Effector memory CD4-positive, alpha-beta T cell (primary cell): ENCODE measurements at regions not wholly inside any gene's neighbourhood (a gene's known extent, or its start where the extent isn't known, plus 50 kb on each side); places are given as distances from the start of the nearest gene placed in this dataset.

Source experiments
- DNase-seq, 3 donors: peaks; one replicate each; pipeline ENCODE4 v3.0.0-alpha.2; 2020
- H3K27ac ChIP-seq: 2 replicates; pipeline ENCODE4 v1.7.0; 2013; ENCODE audit warnings: mild to moderate bottlenecking, low read length, moderate library complexity; ENCODE audit not compliant: insufficient read depth, poor library complexity, severe bottlenecking
- H3K27me3 ChIP-seq: replicated peaks from 2 replicates; pipeline ENCODE4 v1.7.0; 2013; ENCODE audit warnings: mild to moderate bottlenecking, low read length; ENCODE audit not compliant: insufficient read depth, control insufficient read depth, poor library complexity, severe bottlenecking
- H3K36me3 ChIP-seq: 2 replicates; pipeline ENCODE4 v1.7.0; 2013; ENCODE audit warnings: mild to moderate bottlenecking, low read length, moderate library complexity; ENCODE audit not compliant: control insufficient read depth, insufficient read depth
- H3K4me1 ChIP-seq: 2 replicates; pipeline ENCODE4 v1.7.0; 2013; ENCODE audit warnings: low read length, mild to moderate bottlenecking; ENCODE audit not compliant: control insufficient read depth, insufficient read depth, poor library complexity, severe bottlenecking
- H3K4me3 ChIP-seq: 2 replicates; pipeline ENCODE4 v1.7.0; 2013; ENCODE audit warnings: low read length, low read depth, mild to moderate bottlenecking; ENCODE audit not compliant: insufficient read depth, poor library complexity, severe bottlenecking
- H3K9me3 ChIP-seq: 2 replicates; pipeline ENCODE4 v1.7.0; 2013; ENCODE audit warnings: mild to moderate bottlenecking, low read length, moderate library complexity; ENCODE audit not compliant: control insufficient read depth

DNA sequence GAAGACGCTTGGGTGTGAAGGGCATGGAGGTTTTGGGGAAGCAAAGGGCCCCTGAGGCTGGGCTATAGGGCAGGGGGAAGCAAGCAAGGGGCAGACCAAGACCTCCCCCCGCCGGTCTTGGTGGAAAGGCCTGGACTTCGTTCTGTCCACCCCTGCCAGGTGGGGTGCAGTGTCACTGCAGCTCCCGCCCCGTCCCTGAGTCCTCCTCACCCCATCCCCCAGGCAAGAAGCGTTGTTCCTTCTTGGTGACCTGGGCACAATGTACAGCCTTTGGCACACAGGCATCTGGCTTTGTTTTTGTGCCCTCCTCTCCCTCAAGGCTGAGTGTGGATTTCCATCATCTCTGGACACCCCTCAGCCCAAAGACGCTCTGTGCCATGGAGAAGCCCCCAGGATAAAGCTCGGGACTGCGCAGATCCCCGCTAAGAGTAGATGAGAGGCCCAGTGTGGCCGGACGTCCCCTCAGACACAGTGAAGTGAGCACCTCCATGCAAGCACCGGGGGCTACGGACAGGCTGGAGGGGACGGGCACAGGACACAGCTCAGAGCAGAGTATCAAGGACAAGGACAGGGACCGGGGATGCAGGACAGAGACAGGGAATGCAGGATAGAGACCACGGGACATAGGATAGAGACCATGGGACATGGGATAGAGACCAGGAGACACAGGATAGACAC, 89.4 kb upstream of the ACTRT2 start:
- Histone ChIP-seq H3K9me3 (no peaks in the 10 kb centered on the region), H3K4me3 (no peak overlapping the region), H3K4me1 (no peaks in the 10 kb centered on the region), H3K27ac (no peak overlapping the region), H3K27me3 (no peaks in the 10 kb centered on the region), H3K36me3 (no peaks in the 10 kb centered on the region)
- DNase-seq, result no peak

DNA sequence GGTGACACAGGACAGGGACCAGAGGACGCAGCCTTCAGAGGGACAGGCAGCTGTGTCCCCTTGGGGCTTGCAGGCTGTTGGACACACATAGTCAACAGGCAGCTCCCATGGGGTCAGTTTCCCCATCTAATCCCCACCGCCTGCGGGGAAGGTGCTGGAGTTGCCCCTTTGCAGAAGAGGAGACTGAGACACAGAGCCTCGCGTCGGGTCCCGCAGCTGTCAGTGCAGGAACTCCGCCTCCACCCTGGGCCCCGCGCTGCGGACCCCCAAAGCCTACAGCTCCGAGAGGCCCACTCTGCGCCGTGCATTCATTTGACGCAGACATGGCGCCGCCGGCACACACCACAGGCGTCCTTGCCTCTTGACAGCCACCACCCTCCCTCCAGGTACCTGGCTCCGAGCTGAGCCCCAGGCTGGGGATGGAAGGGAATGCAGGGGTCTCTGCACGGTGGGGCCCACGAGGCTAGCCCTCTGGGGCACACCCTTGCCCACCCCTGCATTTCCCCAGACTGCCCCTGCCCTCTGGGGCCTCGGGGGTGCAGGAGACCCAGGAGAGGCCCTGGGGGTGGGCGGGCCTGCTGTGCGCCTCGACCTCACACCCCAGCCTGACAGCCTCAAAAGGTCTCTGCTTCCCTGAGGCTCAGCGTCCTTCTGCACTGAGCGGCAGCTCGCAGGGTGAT, 88.5 kb upstream of the ACTRT2 start:
- no peaks in the 10 kb centered on the region for H3K36me3 ChIP-seq
- no peak overlapping the region for H3K27ac ChIP-seq
- DNase-seq, result no peak
- no peaks in the 10 kb centered on the region for H3K9me3 ChIP-seq
- H3K4me3 ChIP-seq, result no peak overlapping the region
- H3K27me3 ChIP-seq, result no peaks in the 10 kb centered on the region
- H3K4me1 ChIP-seq, result no peaks in the 10 kb centered on the region

DNA sequence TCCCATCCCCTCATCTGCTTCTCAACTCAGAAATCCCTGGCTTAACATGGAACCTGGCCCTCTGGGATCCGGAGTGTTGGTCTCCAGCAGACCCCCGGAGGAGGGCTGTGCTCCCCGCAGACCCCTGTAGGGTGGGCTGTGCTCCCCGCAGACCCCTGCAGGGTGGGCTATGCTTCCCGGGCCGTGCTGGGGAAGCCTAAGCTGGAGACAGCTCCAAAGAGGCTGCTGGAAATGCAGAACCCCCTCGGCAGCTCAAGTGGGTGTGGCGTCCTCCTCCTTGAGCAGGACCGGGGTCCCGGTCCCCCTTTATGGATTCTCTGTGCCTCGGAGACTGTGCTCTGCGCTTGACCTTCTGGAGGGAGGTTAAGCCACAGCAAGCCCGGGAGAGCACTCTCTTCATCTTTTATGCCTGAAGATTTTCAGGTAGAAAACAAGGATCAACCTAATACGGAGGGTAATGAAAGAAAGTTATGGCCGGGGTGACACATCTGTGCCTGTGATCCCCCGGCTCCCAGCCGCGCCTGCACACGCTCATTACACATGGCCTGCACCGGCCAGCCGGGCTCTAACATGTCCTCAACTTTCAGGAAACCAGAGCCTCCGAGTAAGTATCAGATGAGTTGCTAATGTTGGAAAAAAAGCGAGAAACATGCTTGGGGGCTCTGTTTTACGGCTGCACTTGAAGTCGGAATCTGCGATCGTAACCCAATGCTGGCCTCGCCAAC, 87.7 kb upstream of the ACTRT2 start:
- Histone ChIP-seq H3K9me3 (no peaks in the 10 kb centered on the region), H3K4me1 (no peaks in the 10 kb centered on the region), H3K36me3 (no peaks in the 10 kb centered on the region), H3K27ac (no peak overlapping the region), H3K4me3 (no peak overlapping the region), H3K27me3 (no peaks in the 10 kb centered on the region)
- no peak for DNase-seq

DNA sequence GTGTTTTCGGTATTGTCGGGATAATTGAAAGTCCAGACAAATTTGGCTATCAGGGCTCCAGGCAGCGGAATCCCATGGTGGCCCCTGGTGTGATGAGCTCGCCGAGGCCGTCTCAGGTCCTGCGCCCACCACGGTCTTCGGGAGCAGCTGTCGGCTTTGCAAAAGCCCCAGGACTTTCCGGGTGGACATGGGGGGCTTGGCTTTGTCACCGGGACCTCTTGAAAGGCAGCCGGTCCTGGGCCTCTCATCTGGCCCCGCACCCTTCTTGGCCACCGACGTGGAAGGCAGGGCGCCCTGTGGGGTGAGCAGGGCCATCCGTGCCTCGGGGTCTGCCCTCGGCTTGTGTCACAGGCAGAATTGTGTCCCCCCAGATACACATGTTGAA, 87.1 kb upstream of the ACTRT2 start:
- no peak overlapping the region for H3K27ac ChIP-seq
- no peak for DNase-seq
- H3K4me3 ChIP-seq, result no peak overlapping the region
- no peaks in the 10 kb centered on the region for H3K36me3 ChIP-seq
- H3K9me3 ChIP-seq, result no peaks in the 10 kb centered on the region
- no peaks in the 10 kb centered on the region for H3K4me1 ChIP-seq
- H3K27me3 ChIP-seq, result no peaks in the 10 kb centered on the region

DNA sequence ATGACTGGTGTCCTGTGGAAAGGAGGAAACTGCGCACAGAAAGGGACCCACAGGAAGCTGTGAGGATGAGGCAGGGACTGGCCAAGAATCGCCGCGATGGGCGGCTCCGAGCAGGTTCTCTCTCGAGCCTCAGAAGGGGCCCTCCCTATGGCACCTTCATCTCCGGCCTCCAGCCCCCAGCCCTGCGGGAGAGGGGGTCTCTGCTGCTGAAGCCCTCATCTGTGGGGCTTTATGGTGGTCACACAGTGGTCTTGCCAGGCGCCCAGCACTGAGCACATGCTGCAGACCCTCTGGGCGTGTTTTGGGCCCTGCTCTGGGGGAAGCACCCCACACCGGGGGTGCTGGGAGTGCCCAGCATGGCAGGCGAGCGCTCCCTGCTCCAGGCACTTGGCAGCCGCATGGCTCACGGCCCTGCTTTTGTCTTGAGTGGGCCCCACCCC, 86.6 kb upstream of the ACTRT2 start:
- Histone ChIP-seq H3K4me1 (no peaks in the 10 kb centered on the region), H3K4me3 (no peak overlapping the region), H3K9me3 (no peaks in the 10 kb centered on the region), H3K36me3 (no peaks in the 10 kb centered on the region), H3K27me3 (no peaks in the 10 kb centered on the region), H3K27ac (no peak overlapping the region)
- DNase-seq, result no peak

DNA sequence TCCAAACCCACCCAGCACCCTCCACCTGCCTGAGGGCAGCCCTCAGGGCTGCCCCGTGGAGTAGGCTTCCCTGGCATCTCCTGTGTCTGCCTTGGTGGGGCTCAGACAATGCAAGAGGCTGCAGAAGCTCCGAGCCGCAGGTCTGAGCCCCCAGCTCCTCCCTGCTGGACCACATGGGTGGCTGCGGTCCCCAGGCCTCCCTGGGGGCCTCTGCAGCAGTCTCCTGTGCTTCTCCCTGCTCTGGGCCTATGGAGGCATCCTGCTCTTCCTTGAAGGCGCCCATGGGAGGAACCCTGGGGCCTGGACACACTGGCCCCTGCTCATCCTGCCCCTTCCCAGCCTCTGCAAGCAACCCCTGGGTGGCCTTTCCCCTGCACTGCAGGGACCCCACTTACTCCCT, 86.1 kb upstream of the ACTRT2 start:
- H3K4me3 ChIP-seq, result no peak overlapping the region
- DNase-seq, result no peak
- no peak overlapping the region for H3K27ac ChIP-seq
- no peaks in the 10 kb centered on the region for H3K36me3 ChIP-seq
- no peaks in the 10 kb centered on the region for H3K9me3 ChIP-seq
- H3K27me3 ChIP-seq, result no peaks in the 10 kb centered on the region
- H3K4me1 ChIP-seq, result no peaks in the 10 kb centered on the region

DNA sequence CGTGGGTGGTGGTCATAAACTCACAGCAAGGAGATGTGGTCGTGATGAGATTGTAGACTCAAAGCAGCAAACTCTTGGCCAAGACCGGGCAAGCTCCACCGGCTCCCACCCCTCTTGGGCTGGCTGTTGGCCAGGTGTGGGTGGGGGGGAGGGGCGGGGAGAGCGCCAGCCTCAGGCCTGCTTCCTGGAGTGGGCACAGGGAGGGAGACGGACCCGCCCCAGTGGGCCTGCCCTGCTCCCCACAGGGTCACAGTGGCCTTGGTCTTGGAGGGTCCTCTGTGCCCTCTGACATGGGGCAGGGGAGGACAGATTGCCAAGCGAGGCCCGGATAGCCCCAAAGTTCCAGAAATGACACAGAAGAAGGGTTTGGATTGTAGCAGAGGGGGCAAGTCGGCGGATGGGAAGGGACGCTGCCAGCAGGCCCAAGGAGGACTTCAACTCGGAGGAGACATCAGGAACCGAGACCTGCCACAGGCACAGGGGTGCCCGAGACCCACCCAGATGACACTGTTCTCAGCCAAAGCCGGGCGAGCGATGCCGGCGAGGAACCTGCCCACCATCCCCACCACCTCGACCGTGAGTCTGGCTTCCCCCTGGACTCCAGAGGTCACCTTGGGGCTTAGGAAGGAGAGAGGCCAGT, 85.4 kb upstream of the ACTRT2 start:
- Histone ChIP-seq H3K27me3 (no peaks in the 10 kb centered on the region), H3K4me3 (no peak overlapping the region), H3K4me1 (no peaks in the 10 kb centered on the region), H3K27ac (no peak overlapping the region), H3K36me3 (no peaks in the 10 kb centered on the region), H3K9me3 (no peaks in the 10 kb centered on the region)
- no peak for DNase-seq

DNA sequence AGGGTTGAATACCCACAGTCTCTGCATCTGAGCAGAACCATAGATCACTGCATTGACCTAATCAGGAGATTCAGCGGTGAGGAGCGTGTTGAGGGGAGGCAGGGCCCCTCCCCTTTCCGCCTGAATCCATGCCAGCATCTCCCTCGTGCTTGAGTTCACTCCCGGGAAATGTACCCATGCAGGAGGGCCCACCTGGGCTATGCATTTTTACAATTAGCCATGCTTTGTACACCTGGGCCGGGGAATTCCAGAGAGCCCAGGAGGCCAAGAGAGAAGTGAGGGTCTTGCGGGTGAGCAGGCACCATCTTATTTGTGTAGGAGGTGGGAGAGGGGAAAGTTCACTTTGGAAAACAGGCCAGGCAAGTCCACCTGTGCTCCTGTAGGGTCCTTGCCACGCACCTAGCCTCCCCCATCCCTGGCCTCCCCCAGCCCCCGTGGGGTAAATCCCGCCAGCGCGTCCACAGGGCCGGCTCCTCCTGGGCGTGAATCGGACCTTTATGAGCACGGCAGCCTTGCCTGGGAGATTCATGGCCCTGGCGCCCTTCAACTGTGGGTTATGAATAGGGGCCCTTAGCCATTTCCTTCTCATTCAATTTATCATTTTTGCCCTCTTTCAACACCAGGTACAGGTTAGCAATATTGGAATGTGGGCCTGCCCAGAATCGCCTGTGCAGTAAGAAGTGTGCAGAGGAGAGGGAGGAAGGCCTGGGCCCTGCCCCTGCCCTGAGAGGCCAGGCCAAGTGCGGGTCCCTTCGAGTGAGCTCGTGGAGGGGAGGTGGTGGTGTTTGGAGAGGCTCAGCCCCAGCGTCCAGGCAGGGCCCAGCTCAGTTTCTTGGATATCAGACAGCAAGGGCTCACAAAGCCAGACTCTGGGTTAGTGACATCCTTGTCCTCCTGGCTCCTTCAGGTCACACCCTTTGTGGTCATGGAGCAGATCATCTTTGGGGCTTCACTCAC, 84.4 kb upstream of the ACTRT2 start:
- Histone ChIP-seq H3K4me3 (no peak overlapping the region), H3K27ac (no peak overlapping the region), H3K27me3 (no peaks in the 10 kb centered on the region), H3K9me3 (peaks cover 4% of the 10 kb centered on the region), H3K36me3 (no peaks in the 10 kb centered on the region), H3K4me1 (no peaks in the 10 kb centered on the region)
- no peak for DNase-seq

DNA sequence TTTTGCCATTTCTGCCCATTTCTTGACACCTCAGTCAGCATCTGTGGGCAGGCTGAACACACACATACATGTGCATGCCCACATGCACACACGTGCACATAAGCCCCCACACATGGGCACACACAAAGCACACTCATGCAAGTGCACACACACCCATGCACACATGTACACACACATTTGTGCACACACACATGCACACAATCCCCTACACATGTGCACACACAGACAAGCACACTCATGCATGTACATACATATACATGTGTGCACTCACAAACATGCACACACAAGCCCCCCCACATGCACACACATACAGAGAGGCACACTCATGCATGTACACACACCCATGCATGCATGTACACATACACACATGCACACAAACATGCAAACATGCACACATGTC, 83.5 kb upstream of the ACTRT2 start:
- no peak for DNase-seq
- H3K4me1 ChIP-seq, result no peaks in the 10 kb centered on the region
- H3K4me3 ChIP-seq, result no peak overlapping the region
- H3K27me3 ChIP-seq, result no peaks in the 10 kb centered on the region
- no peaks in the 10 kb centered on the region for H3K36me3 ChIP-seq
- H3K9me3 ChIP-seq, result peaks cover 4% of the 10 kb centered on the region
- H3K27ac ChIP-seq, result no peak overlapping the region
